Tibial artery (tissue), 4 donors: ENCODE measurements at regions not wholly inside any gene's neighbourhood (a gene's known extent, or its start where the extent isn't known, plus 50 kb on each side); places are given as distances from the start of the nearest gene placed in this dataset.

ENCODE experiments used
- DNase-seq, 2 donors: peaks; one replicate each; pipeline ENCODE4 v3.0.0-alpha.2; 2019
- H3K27ac ChIP-seq, 2 donors: fragments of 200-600 bp; sonication (generic) in 1 of 2; 1 replicate in 1 of 2; 2 replicates in 1 of 2; pipeline ENCODE4 v1.5.1; 2018 to 2019; ENCODE audit warnings: mild to moderate bottlenecking in 1 of 2
- H3K27me3 ChIP-seq, 2 donors: fragments of 200-600 bp; sonication (generic) in 1 of 2; one replicate each; pipeline versions ENCODE4 v1.5.1 to v1.6.0; 2016 to 2019
- H3K36me3 ChIP-seq, 3 donors: fragments of 200-600 bp; sonication (generic) in 2 of 3; one replicate each; pipeline ENCODE4 v1.5.1; 2016 to 2019; ENCODE audit warnings: mild to moderate bottlenecking in 2 of 3
- H3K4me1 ChIP-seq, 4 donors: fragments of 200-600 bp; sonication (generic) in 2 of 4; 1 replicate in 3 of 4; 2 replicates in 1 of 4; pipeline ENCODE4 v1.5.1; 2016 to 2019
- H3K4me3 ChIP-seq, 2 donors: fragments of 200-600 bp; sonication (generic) in 1 of 2; 1 replicate in 1 of 2; 2 replicates in 1 of 2; pipeline ENCODE4 v1.5.1; 2018 to 2019; ENCODE audit warnings: mild to moderate bottlenecking in 2 of 2
- H3K9me3 ChIP-seq, 3 donors: fragments of 200-600 bp; sonication (generic) in 1 of 3; one replicate each; pipeline ENCODE4 v1.5.1; 2016 to 2019
- intact Hi-C: fragments of 100-400 bp; cut with DNase I; formaldehyde crosslinking; loops from one replicate; pipeline ENCODE4 v1.15.0; 2023; ENCODE audit warnings: low total_unique reads
- TF ChIP-seq, protein P1 (sequence below), 2 experiments: fragments of 200-600 bp in 1 of 2; fragments of 450-650 bp in 1 of 2; IDR thresholded peaks; one replicate each; pipeline ENCODE4 v1.5.1; 2017 to 2019; ENCODE audit warnings: antibody characterized with exemption in 2 of 2, mild to moderate bottlenecking in 1 of 2, moderate library complexity in 1 of 2

DNA sequence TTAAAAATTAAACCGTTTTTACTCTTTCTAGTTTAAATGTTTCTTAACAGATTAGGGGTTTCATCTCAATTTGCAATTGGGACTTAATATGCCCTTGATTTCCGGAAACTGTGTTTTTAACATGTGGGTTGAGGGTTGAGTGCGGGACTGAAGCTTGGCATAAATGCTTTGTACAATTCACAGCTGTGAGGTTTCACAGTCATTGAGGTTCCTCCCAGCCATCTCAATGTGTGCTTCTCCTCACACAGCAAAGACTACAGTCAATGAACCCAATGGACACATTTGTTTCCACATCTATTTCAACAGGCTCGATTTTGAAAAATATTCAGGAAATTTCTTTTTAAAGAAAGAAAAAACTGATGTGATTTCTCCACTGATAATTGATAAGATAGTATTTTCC lies 328.6 kb downstream of the TBC1D4 start:
- intact Hi-C loops: no loop called here
- H3K4me1 ChIP-seq: peaks cover 0 to 24% (median 7%) of the 10 kb centered on the region in 4 donors
- H3K9me3 ChIP-seq: peaks cover 0 to 5% (median 0%) of the 10 kb centered on the region in 3 donors
- H3K36me3 ChIP-seq: no peaks in the 10 kb centered on the region
- DNase-seq: no peak
- H3K27ac ChIP-seq: peak overlapping the region; percentile 51 to 53
- TF ChIP-seq, protein P1, sequence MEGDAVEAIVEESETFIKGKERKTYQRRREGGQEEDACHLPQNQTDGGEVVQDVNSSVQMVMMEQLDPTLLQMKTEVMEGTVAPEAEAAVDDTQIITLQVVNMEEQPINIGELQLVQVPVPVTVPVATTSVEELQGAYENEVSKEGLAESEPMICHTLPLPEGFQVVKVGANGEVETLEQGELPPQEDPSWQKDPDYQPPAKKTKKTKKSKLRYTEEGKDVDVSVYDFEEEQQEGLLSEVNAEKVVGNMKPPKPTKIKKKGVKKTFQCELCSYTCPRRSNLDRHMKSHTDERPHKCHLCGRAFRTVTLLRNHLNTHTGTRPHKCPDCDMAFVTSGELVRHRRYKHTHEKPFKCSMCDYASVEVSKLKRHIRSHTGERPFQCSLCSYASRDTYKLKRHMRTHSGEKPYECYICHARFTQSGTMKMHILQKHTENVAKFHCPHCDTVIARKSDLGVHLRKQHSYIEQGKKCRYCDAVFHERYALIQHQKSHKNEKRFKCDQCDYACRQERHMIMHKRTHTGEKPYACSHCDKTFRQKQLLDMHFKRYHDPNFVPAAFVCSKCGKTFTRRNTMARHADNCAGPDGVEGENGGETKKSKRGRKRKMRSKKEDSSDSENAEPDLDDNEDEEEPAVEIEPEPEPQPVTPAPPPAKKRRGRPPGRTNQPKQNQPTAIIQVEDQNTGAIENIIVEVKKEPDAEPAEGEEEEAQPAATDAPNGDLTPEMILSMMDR (IDR thresholded peaks at IDR 0.05): no peak
- no peaks in the 10 kb centered on the region for H3K27me3 ChIP-seq
- H3K4me3 ChIP-seq: no peak overlapping the region

GRCh38 chr13:75151081-75151643 lies 330.8 kb downstream of the TBC1D4 start:
- Histone ChIP-seq H3K27me3 (no peaks in the 10 kb centered on the region), H3K4me3 (no peak overlapping the region), H3K9me3 (no peaks in the 10 kb centered on the region), H3K27ac (no peak overlapping the region), H3K36me3 (no peaks in the 10 kb centered on the region), H3K4me1 (peaks cover 0 to 24% (median 7%) of the 10 kb centered on the region in 4 donors)
- intact Hi-C loops: no loop called here
- no peak for DNase-seq
- TF ChIP-seq, protein P1 (IDR thresholded peaks at IDR 0.05): no peak

- no peaks in the 10 kb centered on the region for H3K36me3 ChIP-seq
- no peak overlapping the region for H3K4me3 ChIP-seq
- no peaks in the 10 kb centered on the region for H3K9me3 ChIP-seq
- intact Hi-C loops: no loop called here
- no peak overlapping the region for H3K27ac ChIP-seq
- H3K27me3 ChIP-seq: no peaks in the 10 kb centered on the region
- TF ChIP-seq, protein P1 (IDR thresholded peaks at IDR 0.05): no peak
- H3K4me1 ChIP-seq: peaks cover 0 to 23% (median 7%) of the 10 kb centered on the region in 4 donors
- no peak for DNase-seq
Measured at GRCh38 chr13:75149776-75150175, 332.2 kb downstream of the TBC1D4 start.

GRCh38 chr13:75147946-75148345 lies 334.0 kb downstream of the TBC1D4 start:
- H3K27me3 ChIP-seq: no peaks in the 10 kb centered on the region
- no peaks in the 10 kb centered on the region for H3K36me3 ChIP-seq
- TF ChIP-seq, protein P1 (IDR thresholded peaks at IDR 0.05): no peak
- peaks cover 0 to 7% (median 0%) of the 10 kb centered on the region in 4 donors for H3K4me1 ChIP-seq
- intact Hi-C loops: no loop called here
- H3K4me3 ChIP-seq: no peak overlapping the region
- DNase-seq: no peak
- H3K27ac ChIP-seq: no peak overlapping the region
- H3K9me3 ChIP-seq: no peaks in the 10 kb centered on the region

GRCh38 chr13:75146436-75146835 lies 335.5 kb downstream of the TBC1D4 start:
- TF ChIP-seq, protein P1 (IDR thresholded peaks at IDR 0.05): no peak
- no peaks in the 10 kb centered on the region for H3K9me3 ChIP-seq
- peaks cover 0 to 7% (median 0%) of the 10 kb centered on the region in 4 donors for H3K4me1 ChIP-seq
- no peak overlapping the region for H3K4me3 ChIP-seq
- no peak overlapping the region for H3K27ac ChIP-seq
- no peak for DNase-seq
- intact Hi-C loops: no loop called here
- H3K27me3 ChIP-seq: no peaks in the 10 kb centered on the region
- no peaks in the 10 kb centered on the region for H3K36me3 ChIP-seq

GRCh38 chr13:75145927-75146326 lies 336.0 kb downstream of the TBC1D4 start:
- Histone ChIP-seq H3K27ac (no peak overlapping the region), H3K36me3 (no peaks in the 10 kb centered on the region), H3K4me3 (no peak overlapping the region), H3K9me3 (no peaks in the 10 kb centered on the region), H3K27me3 (no peaks in the 10 kb centered on the region), H3K4me1 (peaks cover 0 to 3% (median 0%) of the 10 kb centered on the region in 4 donors)
- intact Hi-C loops: no loop called here
- TF ChIP-seq, protein P1 (IDR thresholded peaks at IDR 0.05): no peak
- no peak for DNase-seq
